Right ventricle myocardium superior (tissue), 1 donor: ENCODE measurements at regions not wholly inside any gene's neighbourhood (a gene's known extent, or its start where the extent isn't known, plus 50 kb on each side); places are given as distances from the start of the nearest gene placed in this dataset.

ENCODE experiments used
- ATAC-seq: fragments of 200-7000 bp; cut with Tn5 transposase; one replicate; pipeline ENCODE4 v1.9.1; 2020; ENCODE audit warnings: mild to moderate bottlenecking; ENCODE audit not compliant: poor library complexity
- DNase-seq: peaks from one replicate; pipeline ENCODE4 v3.0.0-alpha.2; 2020
- intact Hi-C: fragments of 100-400 bp; cut with DNase I; formaldehyde crosslinking; loops from one replicate; pipeline ENCODE4 v1.11.2; 2022
- donor health status: DM: no; HTN: yes; CAD: no; lungs with severe emphysema.

DNA sequence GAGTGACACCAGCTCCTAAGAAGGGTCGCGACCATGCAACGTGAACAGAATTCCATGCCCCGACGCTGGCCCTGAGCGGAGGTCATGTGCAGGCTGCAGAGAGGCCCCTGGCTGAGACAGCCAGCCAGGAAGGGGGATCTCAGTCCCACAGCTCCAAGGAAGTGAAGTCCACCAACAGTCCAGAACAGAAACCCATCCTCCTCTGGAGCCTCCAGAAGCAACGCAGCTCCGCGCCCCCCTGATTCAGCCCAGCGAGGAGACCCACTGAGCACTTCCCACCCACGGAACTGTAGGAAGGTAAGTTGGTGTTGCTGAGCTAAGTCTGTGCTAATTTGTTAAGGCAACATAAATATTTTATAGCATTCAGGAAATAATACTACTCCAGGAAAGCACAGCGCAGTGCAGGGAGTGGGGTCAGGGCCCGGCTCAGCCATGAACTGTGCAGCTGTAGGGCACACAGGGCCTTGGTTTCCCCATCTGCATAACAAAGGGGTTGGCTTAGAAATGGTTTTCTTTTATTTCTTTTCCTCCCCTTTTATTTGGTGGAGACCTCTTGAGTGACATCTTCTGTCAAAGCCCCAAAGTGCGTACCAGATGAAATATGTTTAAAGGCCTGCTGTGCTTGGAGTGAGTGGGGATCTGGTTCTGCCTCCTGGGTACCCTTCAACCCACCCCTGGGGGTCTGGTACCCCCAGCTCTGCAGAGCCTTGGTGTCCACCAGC, 241.1 kb upstream of the PMEPA1 start:
- ATAC-seq, result no peak
- no peak for DNase-seq
- intact Hi-C loops, result no loop called here

DNA sequence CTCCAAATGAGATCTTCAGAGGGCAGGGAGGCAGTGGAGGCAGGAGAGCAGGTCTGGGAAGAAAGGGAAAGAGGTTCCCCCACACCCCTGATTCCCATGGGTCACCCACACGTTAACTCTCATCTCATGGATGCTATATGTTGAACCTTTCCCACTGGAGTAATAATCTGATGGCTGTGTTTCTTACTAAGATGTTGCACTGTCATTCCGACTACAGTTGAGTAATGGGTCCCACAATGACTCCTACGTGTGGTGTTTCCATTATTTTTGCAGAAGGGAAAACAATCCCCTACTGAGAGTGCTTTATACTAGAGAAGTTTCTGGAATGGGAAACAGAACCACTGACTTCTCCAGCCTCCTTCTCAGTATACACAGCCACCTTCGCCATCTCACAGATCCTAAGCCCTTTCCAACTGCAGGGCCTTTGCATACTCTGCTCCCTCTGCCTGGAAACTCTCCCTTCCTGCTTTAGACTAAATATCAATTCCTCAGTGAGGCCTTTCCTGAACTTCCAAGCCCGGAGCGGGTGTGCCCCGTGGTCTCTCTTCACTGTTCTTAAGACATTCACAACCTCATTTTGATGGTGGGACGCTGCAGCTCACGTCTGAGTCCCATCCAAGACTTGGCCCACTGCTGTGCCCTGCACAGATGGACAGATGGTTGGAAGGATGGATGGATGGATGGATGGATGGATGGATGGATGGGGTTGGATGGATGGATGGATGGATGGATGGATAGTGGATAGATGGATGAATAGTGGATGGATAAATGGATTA, 238.6 kb upstream of the PMEPA1 start:
- ATAC-seq, result no peak

DNA sequence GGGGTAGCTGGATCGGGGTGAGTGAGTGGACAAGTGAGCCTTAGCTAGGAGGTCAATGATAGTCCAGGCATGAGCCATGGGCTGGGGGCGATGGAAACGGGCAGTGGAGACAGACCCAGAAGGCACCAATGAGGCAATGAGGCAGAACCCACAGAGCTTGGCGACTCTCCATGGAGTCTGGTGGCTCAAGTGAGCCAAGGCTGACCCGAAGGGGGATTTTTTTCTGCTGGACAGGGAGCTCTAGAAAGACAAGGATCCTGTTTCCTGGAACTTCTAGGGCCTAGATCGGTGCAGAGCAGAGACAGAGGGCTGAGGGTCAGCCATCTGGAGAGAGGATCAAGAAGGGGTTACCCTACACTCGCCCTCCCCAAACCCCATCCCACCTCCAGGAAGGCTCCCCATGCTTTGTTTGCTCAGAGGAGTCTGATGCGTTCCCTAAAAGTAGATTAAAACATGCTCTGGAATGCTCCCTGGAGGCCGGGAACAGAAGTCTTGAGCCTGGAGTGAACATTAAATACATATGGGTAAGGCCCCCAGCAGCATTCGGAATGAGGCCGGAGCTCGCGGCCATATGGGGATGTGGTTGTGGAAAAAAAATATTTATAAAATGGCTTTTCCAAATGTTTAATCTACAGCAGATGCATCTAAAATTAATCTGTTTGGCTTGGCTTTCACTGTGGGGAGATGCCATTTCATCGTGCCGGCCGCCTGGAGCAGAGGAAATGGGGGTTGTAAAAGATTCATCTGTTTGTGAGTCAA, 237.8 kb upstream of the PMEPA1 start:
- DNase-seq (no peak), ATAC-seq (peak; percentile 48)
- intact Hi-C loops, result no loop called here

More for the DNA sequence above, 238.6 kb upstream of the PMEPA1 start:
- intact Hi-C loops, result no loop called here
- no peak for DNase-seq

DNA sequence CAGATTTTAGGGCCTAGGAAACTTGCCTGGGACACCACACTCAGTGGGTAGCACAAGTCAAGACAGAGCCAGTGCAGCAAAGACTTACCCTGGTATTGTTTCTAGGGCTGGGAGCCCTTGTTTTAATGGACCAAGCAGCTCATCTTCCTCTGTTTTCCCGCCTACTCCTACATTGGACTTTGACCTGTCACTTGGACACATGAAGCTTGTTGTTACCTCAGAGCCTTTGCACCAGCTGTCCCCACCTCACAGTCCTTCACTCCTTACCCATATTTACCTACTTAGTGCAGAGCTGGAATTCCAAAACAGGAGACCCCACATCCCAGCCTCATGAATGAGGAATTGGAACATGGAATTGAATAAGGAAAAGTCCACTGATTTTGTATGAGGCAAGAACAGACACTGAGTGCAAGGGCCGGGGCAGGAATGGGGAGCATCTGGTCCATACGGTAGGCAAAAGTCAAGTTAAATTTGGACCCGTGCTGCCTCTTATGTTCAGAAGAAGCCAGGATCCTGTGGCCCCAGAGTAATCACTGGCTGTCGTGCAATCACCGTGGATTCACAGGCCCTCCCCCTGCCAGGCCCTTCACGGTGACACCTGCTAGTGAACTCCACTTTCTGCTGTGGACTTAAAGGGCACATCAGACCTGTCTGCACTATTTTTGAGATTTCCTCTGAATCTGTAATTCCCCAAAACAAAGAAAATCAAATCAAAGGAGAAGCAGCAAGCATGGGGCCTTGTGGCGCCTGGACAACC, 236.9 kb upstream of the PMEPA1 start:
- ATAC-seq (no peak), DNase-seq (no peak)
- intact Hi-C loops, result no loop called here

DNA sequence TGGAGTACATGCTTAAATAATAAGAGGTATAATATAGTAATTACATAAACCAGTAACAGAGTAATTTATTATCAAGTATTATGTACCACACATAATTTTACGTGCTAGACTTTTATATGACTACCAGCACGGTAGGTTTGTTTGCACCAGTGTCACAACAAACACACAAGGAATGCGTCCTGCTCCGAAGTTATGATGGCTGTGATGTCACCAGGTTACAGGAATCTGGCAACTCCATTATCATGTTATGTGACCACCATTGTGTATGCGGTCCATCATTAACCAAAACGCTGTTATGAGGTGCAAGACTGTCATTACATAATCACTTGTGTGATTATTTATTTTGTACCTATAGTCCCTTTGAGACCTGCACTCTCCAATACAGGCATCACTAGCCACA, 235.2 kb upstream of the PMEPA1 start:
- DNase-seq (no peak), ATAC-seq (no peak)
- intact Hi-C loops, result no loop called here

DNA sequence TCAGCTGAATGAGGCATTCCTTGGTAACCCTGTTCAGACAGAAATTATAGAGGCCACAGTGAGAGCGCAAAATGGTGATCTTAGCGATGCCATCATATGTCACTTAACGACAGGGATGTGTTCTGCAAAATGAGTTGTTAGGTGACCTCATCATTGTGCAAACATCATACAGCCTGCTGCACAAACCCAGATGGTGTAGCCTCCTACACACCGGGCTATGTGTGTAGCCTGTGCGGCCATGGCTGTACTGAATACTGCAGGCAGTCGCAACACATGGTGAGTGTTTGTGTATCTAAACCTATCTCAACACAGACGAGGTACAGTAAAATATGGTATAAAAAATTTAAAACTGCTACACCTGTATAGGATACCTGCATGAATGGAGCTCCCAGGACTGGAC, 234.1 kb upstream of the PMEPA1 start:
- no peak for ATAC-seq
- DNase-seq, result no peak
- intact Hi-C loops, result no loop called here

DNA sequence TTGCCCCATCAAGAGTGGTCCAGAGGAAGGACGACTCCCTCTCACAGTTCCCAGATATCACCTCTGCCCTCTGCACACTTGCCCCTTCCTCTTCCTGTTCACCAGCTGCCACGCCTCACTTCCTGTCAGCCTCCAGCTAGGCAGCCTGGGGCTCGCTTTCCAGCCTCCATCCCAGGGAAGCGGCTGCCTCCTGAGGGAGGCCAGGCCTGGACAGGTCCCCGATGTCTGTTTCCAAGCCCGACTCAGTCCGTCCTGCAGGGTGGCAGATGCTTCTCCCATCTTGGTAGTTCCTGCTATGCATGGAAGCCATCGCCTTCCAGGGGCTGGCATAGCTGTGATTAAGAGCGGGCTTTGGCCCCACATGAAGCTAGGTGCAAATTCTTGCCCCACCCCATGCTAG, 233.5 kb upstream of the PMEPA1 start:
- no peak for ATAC-seq

DNA sequence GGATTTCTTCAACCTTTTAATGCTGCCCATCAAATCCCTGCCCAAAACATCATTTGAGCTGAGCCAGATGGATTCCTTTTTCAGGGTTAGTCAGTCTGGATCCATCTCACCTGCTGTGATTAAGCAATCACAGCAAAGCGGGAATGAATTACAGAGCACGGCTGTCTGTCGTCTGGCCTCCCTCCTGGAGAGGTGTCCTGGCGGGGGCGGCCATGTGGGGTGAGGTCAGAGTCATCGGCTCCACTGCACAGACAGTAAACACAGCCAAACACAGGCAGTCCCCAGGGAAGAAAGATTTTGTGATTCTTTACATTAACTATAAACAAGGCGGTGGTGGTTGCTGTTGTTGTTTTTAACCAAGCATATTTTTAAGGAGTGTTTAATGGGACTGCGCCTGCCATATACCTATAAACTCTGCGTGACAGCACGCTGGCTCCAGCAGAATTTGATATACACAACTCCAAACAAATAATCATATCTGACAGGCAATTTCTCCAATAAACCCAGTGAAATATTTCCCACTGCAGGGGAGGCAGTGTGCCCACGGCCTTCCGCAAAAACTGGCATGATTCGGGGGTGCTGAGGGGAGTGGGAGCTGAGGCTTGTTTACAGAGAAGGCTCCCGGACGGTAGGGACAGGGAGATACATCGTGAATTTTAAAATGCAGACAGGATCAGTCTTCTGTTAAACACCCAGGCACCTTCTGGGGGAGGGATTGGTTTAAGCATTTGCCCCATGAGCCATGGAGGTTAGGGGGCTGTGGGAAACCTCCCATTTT, 232.0 kb upstream of the PMEPA1 start:
- ATAC-seq, result no peak
- intact Hi-C loops, result no loop called here
- no peak for DNase-seq

More for the DNA sequence above, 233.5 kb upstream of the PMEPA1 start:
- intact Hi-C loops, result no loop called here
- DNase-seq, result no peak

DNA sequence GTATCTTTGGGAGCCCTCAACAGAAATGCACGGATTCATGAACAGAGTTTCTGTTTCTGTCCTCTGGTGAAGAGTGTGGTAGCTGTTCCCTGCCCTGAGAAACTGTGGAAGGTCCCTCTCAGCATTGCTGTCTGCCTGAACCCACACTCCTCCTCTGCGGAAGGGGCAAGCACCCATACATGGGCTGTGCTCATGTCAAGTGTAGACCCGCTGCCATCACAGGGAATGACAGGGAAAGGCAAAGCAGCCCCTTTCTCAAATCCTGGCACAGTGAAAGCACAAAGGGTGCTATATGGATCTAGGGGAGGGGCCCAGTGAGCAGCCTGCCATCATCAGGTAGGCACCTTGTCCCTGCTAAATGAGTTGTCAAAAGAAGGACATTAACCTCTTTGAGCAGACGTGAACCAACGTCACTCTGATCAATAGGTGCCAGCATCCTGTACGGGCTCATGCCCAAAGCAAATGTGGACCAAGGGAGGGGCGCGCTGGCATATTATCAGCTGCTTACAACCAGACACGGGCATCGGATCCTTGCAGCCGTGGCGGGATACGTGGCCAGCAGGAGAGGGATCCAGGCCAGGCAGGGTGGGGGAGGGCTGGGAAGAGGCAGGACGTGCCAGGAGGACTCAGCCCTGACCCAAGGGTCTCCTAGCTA, 231.2 kb upstream of the PMEPA1 start:
- ATAC-seq (no peak), DNase-seq (no peak)
- intact Hi-C loops, result no loop called here

DNA sequence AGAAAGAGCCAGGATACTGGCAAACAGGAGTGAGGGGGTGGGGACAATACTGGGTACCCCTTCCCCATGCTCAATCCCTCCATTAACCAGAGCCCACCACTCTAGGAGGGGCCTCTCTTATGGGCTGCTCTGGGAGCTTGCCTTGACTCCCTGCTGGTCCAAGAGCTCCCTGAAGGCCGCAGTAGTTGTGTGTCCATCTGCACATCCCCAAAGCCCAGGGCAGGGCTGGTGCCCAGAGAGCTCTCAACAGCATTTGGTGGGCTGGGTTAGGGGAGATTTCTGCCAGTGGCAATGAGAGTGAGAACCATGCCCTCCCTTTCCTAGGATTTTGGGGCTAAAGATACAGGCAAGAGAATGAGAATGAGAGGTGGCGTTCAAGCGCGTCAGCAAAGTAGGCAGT, 230.6 kb upstream of the PMEPA1 start:
- no peak for ATAC-seq
- intact Hi-C loops, result no loop called here
- no peak for DNase-seq

DNA sequence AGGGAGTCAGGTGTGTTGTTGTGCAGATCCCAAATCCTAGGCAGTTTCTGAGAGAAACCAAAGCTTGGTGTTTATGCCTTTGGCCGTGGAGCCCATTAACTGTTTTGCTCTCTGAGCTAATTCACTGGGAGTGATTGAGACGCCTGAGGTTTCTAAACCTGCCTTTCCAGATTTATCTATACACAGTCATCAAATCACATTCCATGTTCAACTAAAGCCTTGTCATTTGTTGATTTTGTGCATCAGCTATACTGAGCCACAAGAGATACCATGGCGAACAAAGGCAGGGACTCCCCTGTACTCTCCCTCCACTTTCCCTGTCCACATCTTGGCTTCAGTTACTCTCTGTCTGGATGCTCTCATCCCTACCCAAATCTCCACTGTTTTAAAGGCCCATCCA, 229.7 kb upstream of the PMEPA1 start:
- intact Hi-C loops, result no loop called here
- DNase-seq, result no peak
- ATAC-seq, result no peak

DNA sequence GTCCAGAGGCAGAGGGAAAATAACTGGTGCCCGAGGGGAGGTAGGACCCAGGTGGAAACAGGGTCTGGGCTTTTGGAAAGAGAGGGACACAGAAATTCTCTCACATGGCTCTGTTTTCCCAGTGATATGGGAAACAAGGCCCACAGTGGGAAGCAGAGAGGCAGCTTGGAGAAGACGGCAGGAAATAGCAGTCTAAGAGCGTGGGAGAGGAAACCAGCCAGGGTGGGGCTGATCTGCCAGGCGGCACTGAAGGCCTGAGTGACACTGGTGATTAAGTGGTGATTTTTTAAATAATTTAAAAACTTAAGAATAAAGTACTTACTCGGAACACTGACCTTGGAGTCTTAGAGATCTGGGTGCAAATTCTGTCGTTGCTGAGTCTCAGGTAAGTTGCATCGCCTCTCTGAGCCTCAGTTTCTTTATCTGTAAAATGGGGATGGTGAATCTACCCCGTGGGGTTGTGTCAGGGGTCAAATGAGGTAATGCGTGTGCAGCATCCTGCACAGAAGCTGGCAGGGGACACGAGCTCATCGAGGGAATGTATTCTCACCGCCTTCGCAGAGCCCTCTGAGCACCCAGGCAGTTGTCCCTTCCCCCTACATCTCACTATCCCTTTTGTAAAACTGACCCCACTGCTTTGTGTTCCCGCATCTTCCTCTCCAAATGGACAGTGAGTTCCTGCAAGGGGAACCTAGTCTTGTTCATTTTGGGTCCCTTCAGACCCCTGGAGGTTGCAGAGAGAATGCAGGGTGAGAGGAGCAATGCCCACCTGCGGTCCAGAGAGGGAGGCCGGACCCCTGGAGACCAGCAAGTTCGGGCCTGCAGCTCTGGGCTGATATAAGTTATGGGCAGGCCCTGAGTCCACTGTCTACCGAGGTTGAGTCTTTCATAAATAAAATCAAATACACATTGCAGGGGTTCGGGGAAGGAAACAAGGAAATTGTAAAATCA, 228.6 kb upstream of the PMEPA1 start:
- no peak for DNase-seq
- ATAC-seq, result no peak

DNA sequence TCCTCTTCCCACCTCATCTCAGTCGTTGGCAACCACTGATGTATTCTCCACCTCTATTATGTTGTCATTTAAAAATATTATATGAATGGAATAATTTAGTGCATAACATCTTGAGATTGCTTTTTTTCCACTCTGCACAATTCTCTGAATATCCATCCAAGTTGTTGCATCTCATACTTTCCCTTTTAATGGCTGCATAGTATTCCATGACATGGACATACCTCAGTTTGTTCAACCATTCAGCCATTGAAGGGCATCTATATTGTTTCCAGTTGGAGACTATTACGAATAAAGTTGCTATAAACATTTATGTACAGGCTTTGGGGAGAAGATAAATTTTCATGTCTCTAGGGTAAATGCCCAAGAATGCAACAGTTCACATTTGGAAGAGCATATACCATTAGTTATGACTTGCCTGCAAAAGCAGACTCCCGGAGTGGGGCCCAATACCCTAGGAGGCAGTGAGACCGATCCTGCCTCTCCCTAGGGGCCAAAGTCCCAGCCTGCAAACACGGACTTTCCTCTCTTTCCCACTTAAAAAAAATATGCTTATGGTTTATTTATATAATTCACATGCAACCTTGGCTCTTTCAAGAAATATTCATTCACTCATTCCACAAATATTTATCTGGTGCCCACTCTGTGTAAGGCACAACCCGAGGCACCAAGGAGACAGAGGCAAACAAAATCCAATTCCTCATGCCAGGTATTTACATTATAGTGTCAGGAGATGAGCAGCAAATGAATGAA, 227.0 kb upstream of the PMEPA1 start:
- intact Hi-C loops, result no loop called here
- ATAC-seq (no peak), DNase-seq (no peak)

More for the DNA sequence above, 228.6 kb upstream of the PMEPA1 start:
- intact Hi-C loops, result no loop called here

DNA sequence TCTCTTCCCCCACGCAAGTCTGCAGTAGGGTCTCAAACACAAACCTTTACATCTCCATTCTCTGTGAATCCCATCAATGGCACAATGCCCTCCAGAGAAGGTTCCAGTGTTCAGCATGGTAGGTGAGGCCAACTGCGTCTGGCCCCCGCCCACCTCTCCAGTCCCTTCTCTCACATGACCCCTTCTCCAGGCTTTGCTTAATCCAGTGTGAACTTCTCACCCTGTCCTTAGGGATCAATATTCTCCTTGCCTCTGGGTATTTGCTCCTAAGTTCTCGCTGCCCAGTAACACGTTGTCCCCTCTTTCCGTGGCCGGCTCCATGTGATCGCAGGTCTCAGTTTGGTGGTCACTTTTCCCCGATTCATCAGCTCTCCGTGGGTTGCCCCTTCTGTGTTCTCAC, 225.1 kb upstream of the PMEPA1 start:
- no peak for DNase-seq
- intact Hi-C loops, result no loop called here

DNA sequence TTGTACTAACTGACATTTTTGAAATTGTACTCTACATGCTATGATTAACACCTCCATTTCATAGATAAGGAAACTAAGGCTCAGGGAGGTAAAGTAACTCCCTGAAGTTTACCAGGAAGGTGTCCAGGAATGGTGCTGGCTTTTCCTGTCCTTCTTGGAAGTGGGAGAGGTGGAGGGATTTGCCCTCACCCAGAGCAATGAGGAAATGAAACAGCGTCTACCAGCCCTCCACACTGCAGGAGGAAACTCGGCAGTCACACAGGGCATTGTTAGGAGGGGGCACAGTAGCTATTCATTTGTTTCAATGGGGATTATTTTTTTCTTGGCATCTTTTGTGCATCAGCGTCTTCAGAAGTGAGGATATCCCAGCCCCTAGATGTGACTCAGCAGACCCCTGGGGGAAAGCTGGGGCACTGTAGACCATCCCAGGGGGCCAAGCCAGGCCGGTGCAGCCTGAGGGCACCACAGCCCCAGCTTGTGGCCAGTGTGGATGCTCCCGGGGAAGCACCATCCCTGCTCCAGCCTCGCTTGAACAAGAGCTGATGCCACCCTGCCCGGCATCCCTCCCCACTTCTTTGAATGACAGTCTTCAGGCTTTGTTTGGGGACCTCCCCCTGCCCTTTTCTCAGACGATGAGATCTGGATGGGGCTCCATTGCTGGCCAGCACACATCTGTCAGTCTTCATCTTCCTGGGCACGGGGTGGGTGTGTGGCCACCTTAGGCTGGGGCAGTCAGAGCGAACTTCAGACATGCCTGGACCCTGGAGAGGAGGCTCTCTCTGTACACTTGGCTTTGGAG, 224.4 kb upstream of the PMEPA1 start:
- no peak for ATAC-seq
- intact Hi-C loops, result no loop called here
- DNase-seq, result no peak

More for the DNA sequence above, 225.1 kb upstream of the PMEPA1 start:
- no peak for ATAC-seq
